GM21390 (cell line): ENCODE measurements at regions not wholly inside any gene's neighbourhood (a gene's known extent, or its start where the extent isn't known, plus 50 kb on each side); places are given as distances from the start of the nearest gene placed in this dataset.
"Not testable (repeated sequence)": the region's sequence is repeated elsewhere in the genome, so short reads cannot be mapped to it uniquely, and the experiment has no call there.

Experiments
- ATAC-seq: cut with Tn5 transposase; IDR thresholded peaks from one replicate; pipeline ENCODE4 v1.9.1; 2021; ENCODE audit not compliant: unreplicated experiment

GRCh38 chr4:77220828-77221613 is 64.0 kb downstream of the CCNG2 start:
- ATAC-seq: no peak

- no peak for ATAC-seq
Observed at GRCh38 chr4:77225022-77225421, 68.0 kb downstream of the CCNG2 start.

- no peak for ATAC-seq
Observed at GRCh38 chr4:77226939-77227705, 70.1 kb downstream of the CCNG2 start.

- no peak for ATAC-seq
Observed at GRCh38 chr4:77229433-77229832, 72.4 kb downstream of the CCNG2 start.

- ATAC-seq: no peak
Observed at GRCh38 chr4:77232653-77233052, 75.6 kb downstream of the CCNG2 start.

GRCh38 chr4:77235289-77235854 is 78.4 kb downstream of the CCNG2 start:
- ATAC-seq: peak; percentile 74

GRCh38 chr4:77236806-77237205 is 79.8 kb downstream of the CCNG2 start:
- no peak for ATAC-seq

- peak; percentile 81 for ATAC-seq
Observed at GRCh38 chr4:77240469-77241066, 83.6 kb downstream of the CCNG2 start.

GRCh38 chr4:77248805-77249204 is 91.8 kb downstream of the CCNG2 start:
- ATAC-seq: no peak

GRCh38 chr4:77251751-77252150 is 94.7 kb downstream of the CCNG2 start:
- no peak for ATAC-seq

- ATAC-seq: no peak
Observed at GRCh38 chr4:77263247-77263646, 106.2 kb downstream of the CCNG2 start.

GRCh38 chr4:77263976-77264375 is 107.0 kb downstream of the CCNG2 start:
- not testable (repeated sequence) for ATAC-seq

GRCh38 chr4:77264826-77265225 is 107.8 kb downstream of the CCNG2 start:
- no peak for ATAC-seq

- no peak for ATAC-seq
Observed at GRCh38 chr4:77268108-77268507, 111.1 kb downstream of the CCNG2 start.

GRCh38 chr4:77269505-77269904 is 112.5 kb downstream of the CCNG2 start:
- ATAC-seq: no peak

- ATAC-seq: no peak
Observed at GRCh38 chr4:77273412-77273811, 116.4 kb downstream of the CCNG2 start.

GRCh38 chr4:77279114-77279513 is 122.1 kb downstream of the CCNG2 start:
- not testable (repeated sequence) for ATAC-seq

GRCh38 chr4:77282305-77282704 is 125.3 kb downstream of the CCNG2 start:
- no peak for ATAC-seq

- ATAC-seq: no peak
Observed at GRCh38 chr4:77284036-77284435, 127.0 kb downstream of the CCNG2 start.

GRCh38 chr4:77286906-77287305 is 129.9 kb downstream of the CCNG2 start:
- ATAC-seq: no peak

GRCh38 chr4:77293426-77293825 is 136.4 kb downstream of the CCNG2 start:
- ATAC-seq: no peak

- not testable (repeated sequence) for ATAC-seq
Observed at GRCh38 chr4:77300996-77301395, 144.0 kb downstream of the CCNG2 start.
